CD14-positive monocyte (primary cell): ENCODE measurements at regions not wholly inside any gene's neighbourhood (a gene's known extent, or its start where the extent isn't known, plus 50 kb on each side); places are given as distances from the start of the nearest gene placed in this dataset.

Experiments used
- DNase-seq, 3 donors: peaks; one replicate each; pipeline ENCODE4 v3.0.0-alpha.2; 2011 to 2022
- H2AFZ ChIP-seq: 2 replicates; pipeline ENCODE4 v1.6.0; 2012; ENCODE audit warnings: mild to moderate bottlenecking, low read depth, low read length, inconsistent platforms; ENCODE audit not compliant: insufficient read depth, poor library complexity, severe bottlenecking
- H3K27ac ChIP-seq, 2 donors: 1 replicate in 1 of 2; 2 replicates in 1 of 2; pipeline ENCODE4 v1.5.1; 2012 to 2013; ENCODE audit warnings: low read length in 2 of 2, control low read depth in 1 of 2, inconsistent platforms in 1 of 2, low read depth in 1 of 2, mild to moderate bottlenecking in 1 of 2
- H3K27me3 ChIP-seq, 2 donors: one replicate each; pipeline versions ENCODE4 v1.6.0 to v1.6.1; 2011 to 2013; ENCODE audit warnings: low read length in 2 of 2; ENCODE audit not compliant: control insufficient read depth in 2 of 2, insufficient read depth in 2 of 2
- H3K36me3 ChIP-seq, 2 donors: replicated peaks in 1 of 2; 1 replicate in 1 of 2; 2 replicates in 1 of 2; pipeline versions ENCODE4 v1.5.1 to v1.6.1; 2012 to 2013; ENCODE audit warnings: low read length in 2 of 2, control low read depth in 1 of 2, inconsistent platforms in 1 of 2, mild to moderate bottlenecking in 1 of 2; ENCODE audit not compliant: insufficient read depth in 2 of 2, control insufficient read depth in 1 of 2
- H3K4me1 ChIP-seq, 2 donors: 1 replicate in 1 of 2; 2 replicates in 1 of 2; pipeline versions ENCODE4 v1.5.1 to v1.6.1; 2012 to 2013; ENCODE audit warnings: low read length in 2 of 2, control low read depth in 1 of 2, inconsistent platforms in 1 of 2, mild to moderate bottlenecking in 1 of 2, moderate library complexity in 1 of 2; ENCODE audit not compliant: insufficient read depth in 2 of 2, control insufficient read depth in 1 of 2
- H3K4me2 ChIP-seq: replicated peaks from 2 replicates; pipeline ENCODE3; 2012; ENCODE audit warnings: low read length, moderate library complexity, mild to moderate bottlenecking; ENCODE audit not compliant: poor library complexity, severe bottlenecking; ENCODE audit errors: extremely low read depth
- H3K4me3 ChIP-seq, 3 experiments: fragments of 200-600 bp in 1 of 3; sonication (generic) in 1 of 3; replicated peaks in 1 of 3; 1 replicate in 2 of 3; 2 replicates in 1 of 3; pipeline ENCODE4 v1.5.1; 2011 to 2013; ENCODE audit warnings: low read length in 3 of 3, mild to moderate bottlenecking in 3 of 3, control low read depth in 2 of 3, low read depth in 2 of 3, inconsistent platforms in 1 of 3, moderate library complexity in 1 of 3
- H3K79me2 ChIP-seq: 2 replicates; pipeline ENCODE4 v1.6.0; 2012; ENCODE audit warnings: mild to moderate bottlenecking, control low read depth, inconsistent platforms, low read length, moderate library complexity; ENCODE audit not compliant: insufficient read depth
- H3K9ac ChIP-seq: 2 replicates; pipeline ENCODE4 v1.6.0; 2017; ENCODE audit warnings: low read length, mild to moderate bottlenecking; ENCODE audit not compliant: insufficient read depth, poor library complexity, severe bottlenecking
- H3K9me3 ChIP-seq, 2 donors: replicated peaks in 1 of 2; 1 replicate in 1 of 2; 2 replicates in 1 of 2; pipeline versions ENCODE4 v1.5.1 to v1.6.1; 2012 to 2013; ENCODE audit warnings: low read length in 2 of 2, control low read depth in 1 of 2; ENCODE audit not compliant: control insufficient read depth in 1 of 2, insufficient read depth in 1 of 2
- H4K20me1 ChIP-seq: 2 replicates; pipeline ENCODE4 v1.6.0; 2012; ENCODE audit warnings: mild to moderate bottlenecking, low read length, control low read depth, moderate library complexity; ENCODE audit not compliant: insufficient read depth
- H3K27ac Mint-ChIP-seq, 7 donors: one replicate each; pipeline ENCODE4 v1.8.0; 2020; ENCODE audit warnings: mild to moderate bottlenecking in 7 of 7, mixed read lengths in 7 of 7, moderate library complexity in 6 of 7, inconsistent platforms in 2 of 7
- H3K27me3 Mint-ChIP-seq, 3 donors: one replicate each; pipeline ENCODE4 v1.8.0; 2021 to 2022; ENCODE audit warnings: low read depth in 3 of 3, mild to moderate bottlenecking in 3 of 3, mixed read lengths in 3 of 3, moderate library complexity in 3 of 3, inconsistent platforms in 1 of 3
- H3K36me3 Mint-ChIP-seq, 2 donors: one replicate each; pipeline ENCODE4 v1.8.0; 2020; ENCODE audit warnings: mixed read lengths in 2 of 2, inconsistent platforms in 1 of 2, mild to moderate bottlenecking in 1 of 2
- H3K4me1 Mint-ChIP-seq: one replicate; pipeline ENCODE4 v1.8.0; 2020; ENCODE audit warnings: mild to moderate bottlenecking, mixed read lengths
- H3K4me3 Mint-ChIP-seq, 2 donors: one replicate each; pipeline ENCODE4 v1.8.0; 2020; ENCODE audit warnings: mild to moderate bottlenecking in 2 of 2, mixed read lengths in 2 of 2, moderate library complexity in 1 of 2
- H3K9me3 Mint-ChIP-seq, 7 donors: one replicate each; pipeline ENCODE4 v1.8.0; 2020 to 2022; ENCODE audit warnings: mixed read lengths in 7 of 7, mild to moderate bottlenecking in 6 of 7, moderate library complexity in 6 of 7, inconsistent platforms in 2 of 7
- CTCF ChIP-seq: fragments of 200-600 bp; IDR thresholded peaks from one replicate; pipeline ENCODE4 v1.8.0; 2022; ENCODE audit warnings: antibody characterized with exemption, mild to moderate bottlenecking
- WGBS: methylation state at CpG from one replicate; pipeline ENCODE4 v1.1.5; 2013; ENCODE audit warnings: missing lambda C conversion rate; ENCODE audit not compliant: insufficient coverage; 5-methylcytosine and 5-hydroxymethylcytosine counted together
- intact Hi-C, 2 donors: fragments of 100-400 bp; cut with micrococcal nuclease; formaldehyde crosslinking; loops; one replicate each; pipeline versions ENCODE4 v1.15.0 to v1.15.1; 2023

GRCh38 chr10:64038107-64038506, 516.9 kb downstream of the REEP3 start:
- Histone ChIP-seq H3K79me2 (no peaks in the 10 kb centered on the region), H3K4me2 (no peak overlapping the region), H3K27ac (no peak overlapping the region), H3K27me3 (no peaks in the 10 kb centered on the region), H3K9me3 (no peaks in the 10 kb centered on the region), H3K4me3 (no peak overlapping the region), H4K20me1 (no peaks in the 10 kb centered on the region), H2AFZ (no peak overlapping the region), H3K4me1 (peaks cover 33 to 38% of the 10 kb centered on the region in 2 donors), H3K36me3 (no peaks in the 10 kb centered on the region), H3K9ac (no peak overlapping the region)
- no peak for DNase-seq
- 93% methylated on average over 6 of the region's 6 CpGs for WGBS
- peaks cover 0 to 2% (median 0%) of the 10 kb centered on the region in 3 donors for H3K27me3 Mint-ChIP-seq
- TF ChIP-seq CTCF: no peak
- intact Hi-C loops: no loop called here
- H3K9me3 Mint-ChIP-seq: no peaks in the 10 kb centered on the region
- no peak overlapping the region for H3K4me3 Mint-ChIP-seq
- H3K4me1 Mint-ChIP-seq: peaks cover 38% of the 10 kb centered on the region
- no peaks in the 10 kb centered on the region for H3K36me3 Mint-ChIP-seq
- H3K27ac Mint-ChIP-seq: peak overlapping the region in 2 of 7 donors; percentile 6 to 20

GRCh38 chr10:64039198-64039597, 518.0 kb downstream of the REEP3 start:
- H3K4me3 ChIP-seq: no peak overlapping the region
- no peak for TF ChIP-seq CTCF
- H3K4me1 ChIP-seq: peaks cover 24 to 28% of the 10 kb centered on the region in 2 donors
- H2AFZ ChIP-seq: peak overlapping the region; percentile 57
- H3K4me2 ChIP-seq: no peak overlapping the region
- H3K9me3 Mint-ChIP-seq: no peaks in the 10 kb centered on the region
- WGBS: no CpG with 5 or more reads among the region's 6 CpGs
- no peak overlapping the region for H3K27ac ChIP-seq
- no peak overlapping the region for H3K27ac Mint-ChIP-seq
- no peaks in the 10 kb centered on the region for H3K27me3 ChIP-seq
- H4K20me1 ChIP-seq: no peaks in the 10 kb centered on the region
- H3K4me3 Mint-ChIP-seq: no peak overlapping the region
- peaks cover 0 to 2% (median 0%) of the 10 kb centered on the region in 3 donors for H3K27me3 Mint-ChIP-seq
- no peak for DNase-seq
- no peaks in the 10 kb centered on the region for H3K36me3 Mint-ChIP-seq
- no peaks in the 10 kb centered on the region for H3K79me2 ChIP-seq
- no peak overlapping the region for H3K9ac ChIP-seq
- intact Hi-C loops: no loop called here
- no peaks in the 10 kb centered on the region for H3K9me3 ChIP-seq
- H3K4me1 Mint-ChIP-seq: peaks cover 28% of the 10 kb centered on the region
- H3K36me3 ChIP-seq: no peaks in the 10 kb centered on the region
